ENCODE measurements at regions not wholly inside any gene's neighbourhood (a gene's known extent, or its start where the extent isn't known, plus 50 kb on each side); places are given as distances from the start of the nearest gene placed in this dataset.
A peak's percentile ranks its signal among the peaks of the same experiment; 100 is the strongest.

DNA sequence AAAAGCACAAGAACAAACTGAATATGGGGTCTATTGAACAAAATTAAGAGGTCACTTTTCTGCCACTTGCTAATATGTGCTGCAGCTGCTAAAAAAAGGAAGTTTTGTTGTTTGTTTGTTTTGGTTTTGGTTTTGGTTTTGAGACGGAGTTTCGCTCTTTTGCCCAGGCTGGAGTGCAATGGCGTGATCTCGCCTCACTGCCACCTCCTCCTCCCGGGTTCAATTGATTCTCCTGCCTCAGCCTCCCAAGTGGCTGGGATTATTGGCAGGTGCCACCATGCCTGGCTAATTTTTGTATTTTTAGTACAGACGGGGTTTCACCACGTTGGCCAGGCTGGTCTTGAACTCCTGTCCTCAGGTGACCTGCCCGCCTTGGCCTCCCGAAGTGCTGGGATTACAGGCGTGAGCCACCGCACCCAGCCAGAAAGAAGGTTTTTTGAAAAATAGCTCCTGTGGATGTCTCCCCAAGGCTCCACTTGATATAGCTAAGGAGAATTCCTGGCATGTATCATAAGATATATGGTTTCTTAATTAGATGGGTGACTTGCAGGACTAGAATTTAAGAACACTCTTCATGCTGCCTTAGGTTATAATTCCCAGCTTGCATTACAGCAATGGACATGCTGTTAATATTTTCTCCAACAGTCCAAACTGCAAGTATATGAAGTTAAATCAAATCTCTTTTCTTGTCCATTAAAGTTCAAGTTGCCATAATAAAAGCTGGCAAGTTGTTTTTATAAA, 237.6 kb upstream of the AMIGO2 start:
- no peaks in the 10 kb centered on the region for H3K36me3 ChIP-seq (ENCODE audit: low read length)
- H3K27me3 ChIP-seq (ENCODE audit: low read length): no peaks in the 10 kb centered on the region
- peak overlapping the region; percentile 31; the same call in 1 of the 2 replicates for H3K9ac ChIP-seq (ENCODE audit: low read length)
- peaks cover 8% of the 10 kb centered on the region for H3F3A ChIP-seq (ENCODE audit: insufficient read depth)
- H3K27ac ChIP-seq (ENCODE audit: low read depth, low read length): peak overlapping the region; percentile 49; the same call in 1 of the 2 replicates
- peak overlapping the region; percentile 11 for H3K4me3 ChIP-seq (ENCODE audit: insufficient read depth, low read length, poor library complexity, severe bottlenecking)
- no peaks in the 10 kb centered on the region for H3K79me2 ChIP-seq (ENCODE audit: insufficient read depth, low read length)
- H4K20me1 ChIP-seq (ENCODE audit: low read depth, low read length): no peaks in the 10 kb centered on the region
- peak overlapping the region; percentile 61 for H3K4me2 ChIP-seq (ENCODE audit: low read depth, low read length, poor library complexity, severe bottlenecking)
- TF ChIP-seq, protein P1, sequence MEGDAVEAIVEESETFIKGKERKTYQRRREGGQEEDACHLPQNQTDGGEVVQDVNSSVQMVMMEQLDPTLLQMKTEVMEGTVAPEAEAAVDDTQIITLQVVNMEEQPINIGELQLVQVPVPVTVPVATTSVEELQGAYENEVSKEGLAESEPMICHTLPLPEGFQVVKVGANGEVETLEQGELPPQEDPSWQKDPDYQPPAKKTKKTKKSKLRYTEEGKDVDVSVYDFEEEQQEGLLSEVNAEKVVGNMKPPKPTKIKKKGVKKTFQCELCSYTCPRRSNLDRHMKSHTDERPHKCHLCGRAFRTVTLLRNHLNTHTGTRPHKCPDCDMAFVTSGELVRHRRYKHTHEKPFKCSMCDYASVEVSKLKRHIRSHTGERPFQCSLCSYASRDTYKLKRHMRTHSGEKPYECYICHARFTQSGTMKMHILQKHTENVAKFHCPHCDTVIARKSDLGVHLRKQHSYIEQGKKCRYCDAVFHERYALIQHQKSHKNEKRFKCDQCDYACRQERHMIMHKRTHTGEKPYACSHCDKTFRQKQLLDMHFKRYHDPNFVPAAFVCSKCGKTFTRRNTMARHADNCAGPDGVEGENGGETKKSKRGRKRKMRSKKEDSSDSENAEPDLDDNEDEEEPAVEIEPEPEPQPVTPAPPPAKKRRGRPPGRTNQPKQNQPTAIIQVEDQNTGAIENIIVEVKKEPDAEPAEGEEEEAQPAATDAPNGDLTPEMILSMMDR (IDR thresholded peaks at IDR 0.05; ENCODE audit: insufficient read depth, low read length, poor library complexity, severe bottlenecking): no peak
- no peak for TF ChIP-seq EZH2phosphoT487 (conservative IDR thresholded peaks at IDR 0.05; ENCODE audit: low read length)
- no peaks in the 10 kb centered on the region for H3K9me3 ChIP-seq (ENCODE audit: insufficient read depth, low read length)
- H3K9me2 ChIP-seq (replicated peaks; ENCODE audit: insufficient read depth, low read length): no peaks in the 10 kb centered on the region
- peak overlapping the region; percentile 44 for H2AFZ ChIP-seq (ENCODE audit: low read depth, low read length, severe bottlenecking)

DNA sequence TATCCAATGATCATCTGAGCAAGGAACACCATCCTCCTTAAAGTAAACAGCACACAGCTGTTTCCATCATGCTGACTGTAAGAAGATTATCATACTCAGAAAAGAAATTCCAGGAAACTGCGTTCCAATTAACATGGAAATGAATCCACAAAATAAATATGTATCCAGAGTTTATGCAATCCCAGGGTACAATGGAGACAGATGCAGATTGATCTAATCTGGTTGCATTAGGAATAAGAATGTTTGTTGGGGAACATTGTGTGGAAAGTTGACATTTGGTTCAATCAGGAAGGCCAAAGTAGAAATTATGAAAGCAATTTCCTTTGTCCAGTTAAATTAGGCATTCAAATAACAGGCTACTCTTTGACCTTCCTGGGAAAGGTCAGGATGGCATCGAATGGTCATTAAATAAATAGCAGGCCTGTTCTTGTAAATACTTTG, 236.9 kb upstream of the AMIGO2 start:
- no peaks in the 10 kb centered on the region for H3K79me2 ChIP-seq (ENCODE audit: insufficient read depth, low read length)
- H3K4me3 ChIP-seq (ENCODE audit: insufficient read depth, low read length, poor library complexity, severe bottlenecking): peak overlapping the region; percentile 11
- TF ChIP-seq EZH2phosphoT487 (conservative IDR thresholded peaks at IDR 0.05; ENCODE audit: low read length): no peak
- TF ChIP-seq, protein P1 (IDR thresholded peaks at IDR 0.05; ENCODE audit: insufficient read depth, low read length, poor library complexity, severe bottlenecking): no peak
- H3K9ac ChIP-seq (ENCODE audit: low read length): peak overlapping the region; percentile 31; the same call in 1 of the 2 replicates
- H3K36me3 ChIP-seq (ENCODE audit: low read length): no peaks in the 10 kb centered on the region
- no peaks in the 10 kb centered on the region for H3K9me2 ChIP-seq (replicated peaks; ENCODE audit: insufficient read depth, low read length)
- peaks cover 10% of the 10 kb centered on the region for H3F3A ChIP-seq (ENCODE audit: insufficient read depth)
- H2AFZ ChIP-seq (ENCODE audit: low read depth, low read length, severe bottlenecking): peak overlapping the region; percentile 44
- H4K20me1 ChIP-seq (ENCODE audit: low read depth, low read length): no peaks in the 10 kb centered on the region
- H3K27ac ChIP-seq (ENCODE audit: low read depth, low read length): peak overlapping the region; percentile 49
- no peaks in the 10 kb centered on the region for H3K9me3 ChIP-seq (ENCODE audit: insufficient read depth, low read length)
- peak overlapping the region; percentile 61 for H3K4me2 ChIP-seq (ENCODE audit: low read depth, low read length, poor library complexity, severe bottlenecking)
- no peaks in the 10 kb centered on the region for H3K27me3 ChIP-seq (ENCODE audit: low read length)

DNA sequence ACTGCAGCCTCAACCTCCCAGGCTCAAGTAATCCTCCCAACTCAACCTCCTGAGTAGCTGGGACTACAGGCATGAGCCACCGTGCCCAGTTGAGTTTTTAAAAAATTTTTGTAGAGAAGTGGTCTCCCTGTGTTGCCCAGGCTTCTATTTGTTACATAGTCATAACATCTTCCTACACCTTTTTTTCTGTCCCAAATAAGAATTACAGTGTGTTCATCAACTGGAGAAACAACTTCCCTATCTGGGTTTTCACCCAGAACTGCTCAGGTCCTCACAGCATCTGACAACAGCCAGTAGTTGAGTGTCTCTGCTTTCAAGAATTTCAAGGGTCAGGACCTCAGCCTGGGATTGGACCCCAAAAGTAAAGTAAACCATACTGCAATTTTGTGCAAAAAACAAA, 235.2 kb upstream of the AMIGO2 start:
- Histone ChIP-seq H4K20me1 (ENCODE audit: low read depth, low read length) (no peaks in the 10 kb centered on the region), H3K9me2 (replicated peaks; ENCODE audit: insufficient read depth, low read length) (no peaks in the 10 kb centered on the region), H2AFZ (ENCODE audit: low read depth, low read length, severe bottlenecking) (no peak overlapping the region), H3K36me3 (ENCODE audit: low read length) (no peaks in the 10 kb centered on the region), H3K79me2 (ENCODE audit: insufficient read depth, low read length) (no peaks in the 10 kb centered on the region), H3K4me3 (ENCODE audit: insufficient read depth, low read length, poor library complexity, severe bottlenecking) (no peak overlapping the region), H3K9me3 (ENCODE audit: insufficient read depth, low read length) (no peaks in the 10 kb centered on the region), H3K27ac (ENCODE audit: low read depth, low read length) (peak overlapping the region; percentile 86), H3K4me2 (ENCODE audit: low read depth, low read length, poor library complexity, severe bottlenecking) (peak overlapping the region; percentile 28), H3F3A (ENCODE audit: insufficient read depth) (peaks cover 10% of the 10 kb centered on the region), H3K27me3 (ENCODE audit: low read length) (no peaks in the 10 kb centered on the region), H3K9ac (ENCODE audit: low read length) (peak overlapping the region; percentile 18)
- TF ChIP-seq, protein P1 (IDR thresholded peaks at IDR 0.05; ENCODE audit: insufficient read depth, low read length, poor library complexity, severe bottlenecking): no peak
- TF ChIP-seq EZH2phosphoT487 (conservative IDR thresholded peaks at IDR 0.05; ENCODE audit: low read length): no peak
